DND-41 (cell line): ENCODE measurements at regions not wholly inside any gene's neighbourhood (a gene's known extent, or its start where the extent isn't known, plus 50 kb on each side); places are given as distances from the start of the nearest gene placed in this dataset.

Experiments used
- ATAC-seq: fragments of 200-7000 bp; cut with Tn5 transposase; 3 replicates; pipeline ENCODE4 v1.9.1; 2021; ENCODE audit warnings: low read depth; ENCODE audit not compliant: insufficient read depth
- DNase-seq: peaks from one replicate; pipeline ENCODE4 v3.0.0-alpha.2; 2020
- H2AFZ ChIP-seq: 2 replicates; pipeline ENCODE4 v1.6.0; 2012; ENCODE audit warnings: low read depth, low read length
- H3K27ac ChIP-seq: 2 replicates; pipeline ENCODE4 v1.5.1; 2012; ENCODE audit warnings: low read length, inconsistent platforms
- H3K27me3 ChIP-seq: fragments of 200-600 bp; sonication (generic); 2 replicates; pipeline ENCODE4 v1.6.0; 2012; ENCODE audit warnings: low read length, mild to moderate bottlenecking, inconsistent platforms; ENCODE audit not compliant: insufficient read depth, poor library complexity
- H3K36me3 ChIP-seq: 2 replicates; pipeline ENCODE4 v1.5.1; 2012; ENCODE audit warnings: low read length, inconsistent platforms; ENCODE audit not compliant: insufficient read depth
- H3K4me1 ChIP-seq: 2 replicates; pipeline ENCODE4 v1.5.1; 2012; ENCODE audit warnings: mild to moderate bottlenecking, low read length; ENCODE audit not compliant: insufficient read depth
- H3K4me2 ChIP-seq: 2 replicates; pipeline ENCODE4 v1.6.0; 2012; ENCODE audit warnings: mild to moderate bottlenecking, moderate library complexity, low read length, inconsistent platforms; ENCODE audit not compliant: insufficient read depth
- H3K4me3 ChIP-seq, 2 experiments: fragments of 200-600 bp in 1 of 2; shearing (Covaris generic) in 1 of 2; 2 replicates each; pipeline ENCODE4 v1.5.1; 2012 to 2016; ENCODE audit warnings: inconsistent platforms in 2 of 2, low read length in 2 of 2, mild to moderate bottlenecking in 2 of 2, low read depth in 1 of 2, moderate library complexity in 1 of 2
- H3K79me2 ChIP-seq: 2 replicates; pipeline ENCODE4 v1.6.0; 2012; ENCODE audit warnings: low read length, inconsistent platforms; ENCODE audit not compliant: insufficient read depth
- H3K9ac ChIP-seq: 2 replicates; pipeline ENCODE4 v1.6.0; 2012; ENCODE audit warnings: low read depth, mild to moderate bottlenecking, inconsistent platforms, low read length, moderate library complexity
- H3K9me3 ChIP-seq: 2 replicates; pipeline ENCODE4 v1.5.1; 2012; ENCODE audit warnings: low read length, moderate library complexity, mild to moderate bottlenecking, inconsistent platforms; ENCODE audit not compliant: insufficient read depth, severe bottlenecking
- H4K20me1 ChIP-seq: 2 replicates; pipeline ENCODE4 v1.6.0; 2012; ENCODE audit warnings: low read length; ENCODE audit not compliant: insufficient read depth
- EZH2 ChIP-seq: IDR thresholded peaks from 3 replicates; pipeline ENCODE4 v1.6.1; 2012; ENCODE audit warnings: borderline replicate concordance, low read depth, mild to moderate bottlenecking, moderate library complexity, low read length, inconsistent platforms; ENCODE audit not compliant: severe bottlenecking
- TF ChIP-seq, protein P1 (sequence below): IDR thresholded peaks from 2 replicates; pipeline ENCODE4 v1.5.1; 2012; ENCODE audit warnings: borderline replicate concordance, low read length, moderate library complexity, mild to moderate bottlenecking; ENCODE audit not compliant: poor library complexity, severe bottlenecking; ENCODE audit errors: extremely low read depth

DNA sequence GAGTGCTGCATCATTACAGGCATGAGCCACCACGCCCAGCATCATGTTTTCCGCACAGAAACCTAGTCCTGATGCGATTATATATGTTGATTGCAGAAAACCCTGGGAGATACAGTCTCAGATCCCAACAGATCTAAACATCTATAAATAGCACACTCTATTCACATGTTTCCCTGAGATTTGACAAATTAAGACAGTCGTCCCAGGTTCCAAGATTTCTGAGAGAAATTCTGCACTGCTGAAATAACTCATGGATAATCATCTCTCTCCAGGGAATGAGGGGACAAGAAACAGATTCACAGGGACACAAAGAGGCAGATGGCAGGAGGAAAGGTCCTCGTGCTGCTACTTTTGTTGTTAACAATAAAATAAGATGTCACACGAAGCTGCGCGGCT lies 393.1 kb upstream of the CELF2 start:
- H3K4me2 ChIP-seq = no peak overlapping the region
- TF ChIP-seq EZH2 = no peak
- ATAC-seq (no peak), DNase-seq (no peak)
- H2AFZ ChIP-seq = no peak overlapping the region
- no peak overlapping the region for H3K4me3 ChIP-seq
- H3K9me3 ChIP-seq = no peaks in the 10 kb centered on the region
- H3K27me3 ChIP-seq = peaks cover 4% of the 10 kb centered on the region
- no peak overlapping the region for H3K9ac ChIP-seq
- no peaks in the 10 kb centered on the region for H3K36me3 ChIP-seq
- H3K79me2 ChIP-seq = no peaks in the 10 kb centered on the region
- no peak overlapping the region for H3K27ac ChIP-seq
- H4K20me1 ChIP-seq = no peaks in the 10 kb centered on the region
- H3K4me1 ChIP-seq = no peaks in the 10 kb centered on the region

DNA sequence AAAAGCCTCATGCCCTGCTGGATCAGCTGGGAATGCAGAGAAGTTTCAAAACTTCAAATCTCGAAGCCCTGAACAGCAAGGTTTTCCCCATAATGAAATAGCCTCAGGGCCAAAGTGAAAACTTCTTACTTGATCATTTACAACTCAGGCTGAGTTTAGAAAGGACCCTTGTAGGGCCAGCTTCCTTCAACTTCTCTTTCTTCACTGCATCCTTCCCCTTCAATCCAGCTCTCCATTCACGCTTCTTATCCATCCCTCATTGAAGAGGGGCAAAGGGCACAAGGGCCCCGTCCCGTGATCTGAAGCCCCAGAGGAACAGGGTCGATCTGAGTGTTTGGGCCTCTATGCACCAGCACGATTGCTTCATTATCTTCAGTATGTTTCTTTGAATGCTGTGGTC lies 392.2 kb upstream of the CELF2 start:
- H3K27me3 ChIP-seq = peaks cover 4% of the 10 kb centered on the region
- no peak overlapping the region for H2AFZ ChIP-seq
- no peak overlapping the region for H3K4me2 ChIP-seq

DNA sequence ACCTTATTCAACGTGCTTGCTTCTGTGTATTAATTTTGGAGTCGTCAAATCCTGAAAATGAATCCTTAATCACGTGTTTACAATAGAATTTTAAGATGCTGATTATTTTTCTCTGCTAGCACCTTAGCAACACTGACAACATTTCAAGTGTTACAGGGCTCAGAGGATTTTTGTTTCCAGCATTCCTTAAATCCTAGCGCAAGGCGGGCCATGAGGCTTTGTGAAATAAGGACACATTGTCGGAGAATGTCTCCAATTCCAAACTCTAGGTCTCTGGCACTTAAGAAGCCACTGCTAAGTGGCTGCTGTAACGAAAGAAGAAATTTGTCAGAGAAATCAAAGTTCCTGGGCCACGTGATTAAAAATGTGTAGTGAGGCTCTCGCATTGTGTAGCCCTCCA lies 390.9 kb upstream of the CELF2 start:
- H3K9me3 ChIP-seq = no peaks in the 10 kb centered on the region
- H3K4me1 ChIP-seq = no peaks in the 10 kb centered on the region
- no peak overlapping the region for H3K4me3 ChIP-seq
- H3K27me3 ChIP-seq = peaks cover 4% of the 10 kb centered on the region
- H3K9ac ChIP-seq = no peak overlapping the region
- H3K36me3 ChIP-seq = no peaks in the 10 kb centered on the region
- H4K20me1 ChIP-seq = no peaks in the 10 kb centered on the region
- H3K27ac ChIP-seq = no peak overlapping the region
- DNase-seq (no peak), ATAC-seq (no peak)
- H3K4me2 ChIP-seq = no peak overlapping the region
- no peak overlapping the region for H2AFZ ChIP-seq
- no peaks in the 10 kb centered on the region for H3K79me2 ChIP-seq
- TF ChIP-seq EZH2 = no peak
- TF ChIP-seq, protein P1, sequence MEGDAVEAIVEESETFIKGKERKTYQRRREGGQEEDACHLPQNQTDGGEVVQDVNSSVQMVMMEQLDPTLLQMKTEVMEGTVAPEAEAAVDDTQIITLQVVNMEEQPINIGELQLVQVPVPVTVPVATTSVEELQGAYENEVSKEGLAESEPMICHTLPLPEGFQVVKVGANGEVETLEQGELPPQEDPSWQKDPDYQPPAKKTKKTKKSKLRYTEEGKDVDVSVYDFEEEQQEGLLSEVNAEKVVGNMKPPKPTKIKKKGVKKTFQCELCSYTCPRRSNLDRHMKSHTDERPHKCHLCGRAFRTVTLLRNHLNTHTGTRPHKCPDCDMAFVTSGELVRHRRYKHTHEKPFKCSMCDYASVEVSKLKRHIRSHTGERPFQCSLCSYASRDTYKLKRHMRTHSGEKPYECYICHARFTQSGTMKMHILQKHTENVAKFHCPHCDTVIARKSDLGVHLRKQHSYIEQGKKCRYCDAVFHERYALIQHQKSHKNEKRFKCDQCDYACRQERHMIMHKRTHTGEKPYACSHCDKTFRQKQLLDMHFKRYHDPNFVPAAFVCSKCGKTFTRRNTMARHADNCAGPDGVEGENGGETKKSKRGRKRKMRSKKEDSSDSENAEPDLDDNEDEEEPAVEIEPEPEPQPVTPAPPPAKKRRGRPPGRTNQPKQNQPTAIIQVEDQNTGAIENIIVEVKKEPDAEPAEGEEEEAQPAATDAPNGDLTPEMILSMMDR = no peak

More for the DNA sequence above, 392.2 kb upstream of the CELF2 start:
- H3K36me3 ChIP-seq = no peaks in the 10 kb centered on the region
- no peak overlapping the region for H3K27ac ChIP-seq
- H3K9me3 ChIP-seq = no peaks in the 10 kb centered on the region
- no peak overlapping the region for H3K9ac ChIP-seq
- H3K4me3 ChIP-seq = no peak overlapping the region
- H3K4me1 ChIP-seq = no peaks in the 10 kb centered on the region
- no peaks in the 10 kb centered on the region for H3K79me2 ChIP-seq
- ATAC-seq (no peak), DNase-seq (no peak)
- TF ChIP-seq, protein P1 = no peak
- TF ChIP-seq EZH2 = no peak
- H4K20me1 ChIP-seq = no peaks in the 10 kb centered on the region

DNA sequence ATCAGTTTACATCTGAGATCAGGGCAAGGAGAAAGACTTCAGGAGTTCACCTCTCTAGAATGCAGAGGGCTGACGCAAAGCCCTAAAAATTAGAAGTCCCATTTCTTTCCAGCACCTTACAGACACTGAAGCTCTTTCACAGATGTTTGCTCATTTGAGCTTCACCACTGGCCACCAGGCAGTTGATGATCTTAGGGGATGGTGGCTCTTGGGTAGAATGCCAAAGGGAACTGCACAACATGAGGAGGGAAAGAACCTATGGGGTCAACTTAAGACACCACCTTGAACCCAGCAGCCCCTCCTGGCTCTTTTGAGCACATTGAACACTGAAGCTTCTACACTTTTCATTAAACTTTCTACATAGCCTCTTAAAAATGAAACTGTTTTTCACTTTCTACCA lies 390.3 kb upstream of the CELF2 start:
- H3K9ac ChIP-seq = no peak overlapping the region

More for the DNA sequence above, 390.3 kb upstream of the CELF2 start:
- Histone ChIP-seq H3K27ac (no peak overlapping the region), H3K9me3 (no peaks in the 10 kb centered on the region), H3K4me2 (no peak overlapping the region), H3K4me3 (no peak overlapping the region), H4K20me1 (no peaks in the 10 kb centered on the region), H2AFZ (no peak overlapping the region), H3K27me3 (peaks cover 4% of the 10 kb centered on the region), H3K36me3 (no peaks in the 10 kb centered on the region), H3K4me1 (no peaks in the 10 kb centered on the region), H3K79me2 (no peaks in the 10 kb centered on the region)
- no peak for DNase-seq
- TF ChIP-seq EZH2 = no peak
- TF ChIP-seq, protein P1 = no peak
- ATAC-seq = no peak
